K562 (cell line): ENCODE measurements at regions not wholly inside any gene's neighbourhood (a gene's known extent, or its start where the extent isn't known, plus 50 kb on each side); places are given as distances from the start of the nearest gene placed in this dataset.
"Not testable (repeated sequence)": the region's sequence is repeated elsewhere in the genome, so short reads cannot be mapped to it uniquely, and the experiment has no call there.

Experiments used
- CBFB ChIP-seq: sonication (generic); formaldehyde crosslinking; IDR thresholded peaks from 2 replicates; pipeline ENCODE4 v1.4.0; 2020; ENCODE audit warnings: mild to moderate bottlenecking, missing genetic modification reagents
- HEY1 ChIP-seq: fragments of 250-450 bp; sonication (Bioruptor Pico); IDR thresholded peaks from 2 replicates; pipeline ENCODE4 v1.5.0; 2020; ENCODE audit warnings: mild to moderate bottlenecking, moderate library complexity, borderline replicate concordance
- L3MBTL2 ChIP-seq: fragments of 450-650 bp; IDR thresholded peaks from 2 replicates; pipeline ENCODE4 v1.6.1; 2016; ENCODE audit warnings: mild to moderate bottlenecking, moderate library complexity
- TARDBP ChIP-seq: fragments of 450-650 bp; IDR thresholded peaks from 2 replicates; pipeline ENCODE4 v1.6.1; 2016
- TF ChIP-seq, protein P1 (sequence below), 3 experiments: IDR thresholded peaks in 2 of 3; conservative IDR thresholded peaks in 1 of 3; 2 replicates each; pipeline ENCODE4 v1.5.1; 2011 to 2012; ENCODE audit warnings: low read length in 3 of 3, mild to moderate bottlenecking in 3 of 3, control low read depth in 2 of 3, improper control_type of control experiment in 1 of 3, inconsistent platforms in 1 of 3, low read depth in 1 of 3, mixed read lengths in 1 of 3, moderate library complexity in 1 of 3; ENCODE audit not compliant: insufficient read depth in 2 of 3
- TF ChIP-seq, protein P2 (sequence below): sonication (generic); formaldehyde crosslinking; IDR thresholded peaks from 2 replicates; pipeline ENCODE4 v1.9.0; 2022; ENCODE audit warnings: mild to moderate bottlenecking, missing genetic modification reagents
- TF ChIP-seq, protein P3 (sequence below): sonication (generic); formaldehyde crosslinking; IDR thresholded peaks from 2 replicates; pipeline ENCODE4 v1.8.0; 2023; ENCODE audit warnings: mild to moderate bottlenecking, missing genetic modification reagents
- TF ChIP-seq, protein P4 (sequence below): fragments of 250-450 bp; sonication (Bioruptor Pico); IDR thresholded peaks from 2 replicates; pipeline ENCODE4 v1.4.0; 2020; ENCODE audit warnings: mild to moderate bottlenecking, moderate library complexity

DNA sequence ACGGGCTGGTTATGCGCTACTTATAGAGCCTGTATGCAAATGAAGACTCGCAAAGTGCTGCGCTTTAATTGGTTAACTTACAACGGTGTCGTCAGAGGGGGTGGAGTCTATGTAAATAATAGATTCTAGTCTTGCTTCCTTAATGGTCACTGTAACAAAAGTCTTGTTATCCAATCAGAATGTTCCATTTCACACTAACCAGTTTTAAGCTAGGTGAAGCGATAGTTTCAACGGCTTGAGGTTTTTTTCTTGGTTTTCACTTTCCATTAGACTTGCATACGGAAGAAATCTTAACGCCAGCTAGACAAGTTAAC, 66.9 kb downstream of the FAM72B start:
- TF ChIP-seq L3MBTL2; HEY1 (CRISPR knock-in tag); CBFB (CRISPR knock-in tag); TARDBP: not testable (repeated sequence)
- TF ChIP-seq, protein P1, sequence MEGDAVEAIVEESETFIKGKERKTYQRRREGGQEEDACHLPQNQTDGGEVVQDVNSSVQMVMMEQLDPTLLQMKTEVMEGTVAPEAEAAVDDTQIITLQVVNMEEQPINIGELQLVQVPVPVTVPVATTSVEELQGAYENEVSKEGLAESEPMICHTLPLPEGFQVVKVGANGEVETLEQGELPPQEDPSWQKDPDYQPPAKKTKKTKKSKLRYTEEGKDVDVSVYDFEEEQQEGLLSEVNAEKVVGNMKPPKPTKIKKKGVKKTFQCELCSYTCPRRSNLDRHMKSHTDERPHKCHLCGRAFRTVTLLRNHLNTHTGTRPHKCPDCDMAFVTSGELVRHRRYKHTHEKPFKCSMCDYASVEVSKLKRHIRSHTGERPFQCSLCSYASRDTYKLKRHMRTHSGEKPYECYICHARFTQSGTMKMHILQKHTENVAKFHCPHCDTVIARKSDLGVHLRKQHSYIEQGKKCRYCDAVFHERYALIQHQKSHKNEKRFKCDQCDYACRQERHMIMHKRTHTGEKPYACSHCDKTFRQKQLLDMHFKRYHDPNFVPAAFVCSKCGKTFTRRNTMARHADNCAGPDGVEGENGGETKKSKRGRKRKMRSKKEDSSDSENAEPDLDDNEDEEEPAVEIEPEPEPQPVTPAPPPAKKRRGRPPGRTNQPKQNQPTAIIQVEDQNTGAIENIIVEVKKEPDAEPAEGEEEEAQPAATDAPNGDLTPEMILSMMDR (IDR thresholded peaks at IDR 0.05 in 2 of 3, conservative IDR thresholded peaks at IDR 0.05 in 1 of 3; ENCODE audit: insufficient read depth in 2 of 3, low read depth in 1 of 3, low read length in 3 of 3) = not testable (repeated sequence)
- TF ChIP-seq, protein P2, sequence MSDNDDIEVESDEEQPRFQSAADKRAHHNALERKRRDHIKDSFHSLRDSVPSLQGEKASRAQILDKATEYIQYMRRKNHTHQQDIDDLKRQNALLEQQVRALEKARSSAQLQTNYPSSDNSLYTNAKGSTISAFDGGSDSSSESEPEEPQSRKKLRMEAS = not testable (repeated sequence)
- TF ChIP-seq, protein P3, sequence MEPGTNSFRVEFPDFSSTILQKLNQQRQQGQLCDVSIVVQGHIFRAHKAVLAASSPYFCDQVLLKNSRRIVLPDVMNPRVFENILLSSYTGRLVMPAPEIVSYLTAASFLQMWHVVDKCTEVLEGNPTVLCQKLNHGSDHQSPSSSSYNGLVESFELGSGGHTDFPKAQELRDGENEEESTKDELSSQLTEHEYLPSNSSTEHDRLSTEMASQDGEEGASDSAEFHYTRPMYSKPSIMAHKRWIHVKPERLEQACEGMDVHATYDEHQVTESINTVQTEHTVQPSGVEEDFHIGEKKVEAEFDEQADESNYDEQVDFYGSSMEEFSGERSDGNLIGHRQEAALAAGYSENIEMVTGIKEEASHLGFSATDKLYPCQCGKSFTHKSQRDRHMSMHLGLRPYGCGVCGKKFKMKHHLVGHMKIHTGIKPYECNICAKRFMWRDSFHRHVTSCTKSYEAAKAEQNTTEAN (CRISPR knock-in tag) = not testable (repeated sequence)
- TF ChIP-seq, protein P4, sequence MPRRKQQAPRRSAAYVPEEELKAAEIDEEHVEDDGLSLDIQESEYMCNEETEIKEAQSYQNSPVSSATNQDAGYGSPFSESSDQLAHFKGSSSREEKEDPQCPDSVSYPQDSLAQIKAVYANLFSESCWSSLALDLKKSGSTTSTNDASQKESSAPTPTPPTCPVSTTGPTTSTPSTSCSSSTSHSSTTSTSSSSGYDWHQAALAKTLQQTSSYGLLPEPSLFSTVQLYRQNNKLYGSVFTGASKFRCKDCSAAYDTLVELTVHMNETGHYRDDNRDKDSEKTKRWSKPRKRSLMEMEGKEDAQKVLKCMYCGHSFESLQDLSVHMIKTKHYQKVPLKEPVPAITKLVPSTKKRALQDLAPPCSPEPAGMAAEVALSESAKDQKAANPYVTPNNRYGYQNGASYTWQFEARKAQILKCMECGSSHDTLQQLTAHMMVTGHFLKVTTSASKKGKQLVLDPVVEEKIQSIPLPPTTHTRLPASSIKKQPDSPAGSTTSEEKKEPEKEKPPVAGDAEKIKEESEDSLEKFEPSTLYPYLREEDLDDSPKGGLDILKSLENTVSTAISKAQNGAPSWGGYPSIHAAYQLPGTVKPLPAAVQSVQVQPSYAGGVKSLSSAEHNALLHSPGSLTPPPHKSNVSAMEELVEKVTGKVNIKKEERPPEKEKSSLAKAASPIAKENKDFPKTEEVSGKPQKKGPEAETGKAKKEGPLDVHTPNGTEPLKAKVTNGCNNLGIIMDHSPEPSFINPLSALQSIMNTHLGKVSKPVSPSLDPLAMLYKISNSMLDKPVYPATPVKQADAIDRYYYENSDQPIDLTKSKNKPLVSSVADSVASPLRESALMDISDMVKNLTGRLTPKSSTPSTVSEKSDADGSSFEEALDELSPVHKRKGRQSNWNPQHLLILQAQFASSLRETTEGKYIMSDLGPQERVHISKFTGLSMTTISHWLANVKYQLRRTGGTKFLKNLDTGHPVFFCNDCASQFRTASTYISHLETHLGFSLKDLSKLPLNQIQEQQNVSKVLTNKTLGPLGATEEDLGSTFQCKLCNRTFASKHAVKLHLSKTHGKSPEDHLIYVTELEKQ (CRISPR knock-in tag) = not testable (repeated sequence)
